ENCODE measurements at regions not wholly inside any gene's neighbourhood (a gene's known extent, or its start where the extent isn't known, plus 50 kb on each side); places are given as distances from the start of the nearest gene placed in this dataset.

- DNase-seq (ENCODE audit: low read depth), result no peak
- H3K4me3 ChIP-seq (ENCODE audit: low read depth, low read length), result no peak overlapping the region
- TF ChIP-seq MYC (IDR thresholded peaks at IDR 0.05; ENCODE audit: low read depth, low read length) (no peak), CTCF (IDR thresholded peaks at IDR 0.05; ENCODE audit: low read depth, low read length) (no peak), POLR2A (IDR thresholded peaks at IDR 0.05; ENCODE audit: extremely low read depth, insufficient read length) (no peak), MAX (IDR thresholded peaks at IDR 0.05; ENCODE audit: low read depth, low read length) (no peak)
These were observed 223.4 kb upstream of the GADL1 start for GRCh38 chr3:31117854-31118253.

- no peak for DNase-seq (ENCODE audit: low read depth)
- H3K4me3 ChIP-seq (ENCODE audit: low read depth, low read length), result no peak overlapping the region
- TF ChIP-seq MAX (IDR thresholded peaks at IDR 0.05; ENCODE audit: low read depth, low read length) (no peak), CTCF (IDR thresholded peaks at IDR 0.05; ENCODE audit: low read depth, low read length) (no peak), POLR2A (IDR thresholded peaks at IDR 0.05; ENCODE audit: extremely low read depth, insufficient read length) (no peak), MYC (IDR thresholded peaks at IDR 0.05; ENCODE audit: low read depth, low read length) (no peak)
These were observed 229.9 kb upstream of the GADL1 start for GRCh38 chr3:31124373-31124772.

- no peak overlapping the region for H3K4me3 ChIP-seq (ENCODE audit: low read depth, low read length)
- TF ChIP-seq CTCF (IDR thresholded peaks at IDR 0.05; ENCODE audit: low read depth, low read length), result no peak
- no peak for TF ChIP-seq POLR2A (IDR thresholded peaks at IDR 0.05; ENCODE audit: extremely low read depth, insufficient read length)
- no peak for TF ChIP-seq MYC (IDR thresholded peaks at IDR 0.05; ENCODE audit: low read depth, low read length)
- no peak for TF ChIP-seq MAX (IDR thresholded peaks at IDR 0.05; ENCODE audit: low read depth, low read length)
- DNase-seq (ENCODE audit: low read depth), result no peak
These were observed 231.1 kb upstream of the GADL1 start for GRCh38 chr3:31125413-31126020.

DNA sequence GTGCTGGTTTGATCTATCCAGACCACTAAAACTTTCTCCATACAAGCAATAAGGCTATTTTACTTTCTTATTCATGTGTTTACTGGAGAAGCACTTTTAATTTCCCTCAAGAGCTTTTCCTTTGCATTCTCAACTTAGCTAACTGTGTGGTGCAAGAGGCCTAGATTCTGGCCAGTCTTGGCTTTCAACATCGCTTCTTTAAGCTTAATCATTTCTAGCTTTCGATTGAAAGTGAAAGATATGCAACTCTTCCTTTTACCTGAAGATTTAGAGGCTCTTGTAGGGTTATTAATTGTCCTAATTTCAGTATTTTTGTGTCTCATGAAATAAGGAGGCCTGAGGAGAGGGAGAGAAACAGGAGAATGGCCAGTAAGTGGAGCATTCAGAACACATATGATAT, 234.8 kb upstream of the GADL1 start:
- DNase-seq (ENCODE audit: low read depth), result no peak
- no peak overlapping the region for H3K4me3 ChIP-seq (ENCODE audit: low read depth, low read length)
- TF ChIP-seq CTCF (IDR thresholded peaks at IDR 0.05; ENCODE audit: low read depth, low read length) (no peak), MYC (IDR thresholded peaks at IDR 0.05; ENCODE audit: low read depth, low read length) (no peak), POLR2A (IDR thresholded peaks at IDR 0.05; ENCODE audit: extremely low read depth, insufficient read length) (no peak), MAX (IDR thresholded peaks at IDR 0.05; ENCODE audit: low read depth, low read length) (no peak)

DNA sequence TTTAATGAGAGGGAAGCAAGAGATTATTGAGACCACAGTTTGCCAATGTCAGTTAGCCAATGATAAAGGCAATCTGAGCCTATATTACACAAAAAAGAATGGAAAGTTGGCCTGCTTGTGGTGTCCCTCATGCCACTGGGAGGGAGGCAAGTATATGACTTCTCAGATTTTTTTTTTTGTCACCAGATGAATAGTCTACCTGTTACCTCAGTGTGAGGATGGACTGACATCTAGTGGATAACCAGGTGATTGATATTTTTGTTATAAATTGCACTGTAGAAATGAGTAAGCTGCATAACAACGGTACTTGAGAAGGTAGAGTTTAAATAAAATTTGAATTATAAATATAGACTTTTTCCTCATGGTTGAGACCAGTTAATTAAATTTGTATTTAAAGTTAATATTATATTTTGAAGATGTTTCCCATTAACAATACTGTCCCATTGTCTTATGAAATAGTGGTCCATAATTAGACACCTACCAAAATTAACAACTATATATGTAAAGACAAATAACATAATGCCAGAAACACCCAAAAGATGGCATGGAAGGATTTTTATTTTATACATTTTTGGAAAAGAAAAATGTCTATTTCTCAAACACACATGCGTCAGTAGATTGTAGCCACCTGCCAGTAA, 237.8 kb upstream of the GADL1 start:
- no peak overlapping the region for H3K4me3 ChIP-seq (ENCODE audit: low read depth, low read length)
- peak; percentile 54 for DNase-seq (ENCODE audit: low read depth)
- TF ChIP-seq POLR2A (IDR thresholded peaks at IDR 0.05; ENCODE audit: extremely low read depth, insufficient read length) (no peak), CTCF (IDR thresholded peaks at IDR 0.05; ENCODE audit: low read depth, low read length) (peak; percentile 10), MAX (IDR thresholded peaks at IDR 0.05; ENCODE audit: low read depth, low read length) (no peak), MYC (IDR thresholded peaks at IDR 0.05; ENCODE audit: low read depth, low read length) (no peak)
